H9 (cell line): ENCODE measurements at regions not wholly inside any gene's neighbourhood (a gene's known extent, or its start where the extent isn't known, plus 50 kb on each side); places are given as distances from the start of the nearest gene placed in this dataset.

Experiments
- DNase-seq: peaks from one replicate; pipeline ENCODE4 v3.0.0-alpha.2; 2017
- H2AFZ ChIP-seq: one replicate; pipeline ENCODE4 v1.6.1; 2013; ENCODE audit warnings: mild to moderate bottlenecking, low read length, control low read depth, moderate library complexity
- H2AK5ac ChIP-seq: 2 replicates; pipeline ENCODE4 v1.6.1; 2013; ENCODE audit warnings: low read length, control low read depth, mixed read lengths; ENCODE audit not compliant: insufficient read length
- H2BK120ac ChIP-seq: one replicate; pipeline ENCODE4 v1.6.1; 2013; ENCODE audit warnings: low read depth, mild to moderate bottlenecking, low read length, control low read depth, inconsistent platforms; ENCODE audit not compliant: poor library complexity, severe bottlenecking
- H2BK12ac ChIP-seq: 2 replicates; pipeline ENCODE4 v1.6.1; 2013; ENCODE audit warnings: low read length, control low read depth, mixed read lengths, low read depth; ENCODE audit not compliant: insufficient read length
- H2BK15ac ChIP-seq: 2 replicates; pipeline ENCODE4 v1.6.1; 2013; ENCODE audit warnings: low read depth, low read length, control low read depth
- H2BK20ac ChIP-seq: one replicate; pipeline ENCODE4 v1.6.1; 2013; ENCODE audit warnings: low read depth, mild to moderate bottlenecking, low read length, control low read depth, inconsistent platforms; ENCODE audit not compliant: poor library complexity, severe bottlenecking
- H2BK5ac ChIP-seq: 2 replicates; pipeline ENCODE4 v1.6.1; 2013; ENCODE audit warnings: low read length, control low read depth, mixed read lengths; ENCODE audit not compliant: insufficient read length
- H3K14ac ChIP-seq: 2 replicates; pipeline ENCODE4 v1.6.1; 2013; ENCODE audit warnings: low read length, control low read depth; ENCODE audit not compliant: insufficient read depth
- H3K18ac ChIP-seq: 2 replicates; pipeline ENCODE4 v1.6.1; 2013; ENCODE audit warnings: low read depth, mild to moderate bottlenecking, mixed read lengths, low read length, control low read depth; ENCODE audit not compliant: insufficient read length
- H3K23ac ChIP-seq: 2 replicates; pipeline ENCODE4 v1.6.1; 2013; ENCODE audit warnings: low read length, control low read depth, mixed read lengths, low read depth; ENCODE audit not compliant: insufficient read length
- H3K23me2 ChIP-seq: 2 replicates; pipeline ENCODE4 v1.6.1; 2013; ENCODE audit warnings: low read depth, mild to moderate bottlenecking, mixed read lengths, low read length, control low read depth; ENCODE audit not compliant: insufficient read length, poor library complexity, severe bottlenecking
- H3K27ac ChIP-seq: 2 replicates; pipeline ENCODE4 v1.5.1; 2013; ENCODE audit warnings: low read length, control low read depth, mixed read lengths, low read depth; ENCODE audit not compliant: insufficient read length
- H3K27me3 ChIP-seq: 2 replicates; pipeline ENCODE4 v1.6.1; 2013; ENCODE audit warnings: low read length, control low read depth, inconsistent platforms; ENCODE audit not compliant: insufficient read depth
- H3K4ac ChIP-seq: 2 replicates; pipeline ENCODE4 v1.6.1; 2013; ENCODE audit warnings: low read depth, mild to moderate bottlenecking, control low read depth, inconsistent platforms, low read length, moderate library complexity
- H3K4me1 ChIP-seq: 2 replicates; pipeline ENCODE4 v1.6.1; 2013; ENCODE audit warnings: low read length, control low read depth, inconsistent platforms; ENCODE audit not compliant: insufficient read depth
- H3K4me2 ChIP-seq: 2 replicates; pipeline ENCODE4 v1.6.1; 2013; ENCODE audit warnings: low read length, control low read depth, mixed read lengths; ENCODE audit not compliant: insufficient read length, insufficient read depth
- H3K56ac ChIP-seq: 2 replicates; pipeline ENCODE4 v1.6.1; 2013; ENCODE audit warnings: low read depth, mild to moderate bottlenecking, mixed read lengths, low read length, control low read depth; ENCODE audit not compliant: insufficient read length
- H3K79me1 ChIP-seq: 2 replicates; pipeline ENCODE4 v1.6.1; 2013; ENCODE audit warnings: low read depth, mild to moderate bottlenecking, moderate library complexity, low read length, control low read depth, inconsistent platforms; ENCODE audit not compliant: insufficient read depth, poor library complexity, severe bottlenecking
- H3K79me2 ChIP-seq: 2 replicates; pipeline ENCODE4 v1.6.1; 2013; ENCODE audit warnings: low read length, control low read depth, inconsistent platforms; ENCODE audit not compliant: insufficient read depth
- H3K9ac ChIP-seq: 2 replicates; pipeline ENCODE4 v1.6.1; 2013; ENCODE audit warnings: low read length, control low read depth, mixed read lengths; ENCODE audit not compliant: insufficient read length; ENCODE audit errors: extremely low read depth
- H3K9me3 ChIP-seq: one replicate; pipeline ENCODE4 v1.6.1; 2013; ENCODE audit warnings: low read depth, low read length, inconsistent platforms; ENCODE audit not compliant: control insufficient read depth
- H3T11ph ChIP-seq: one replicate; pipeline ENCODE4 v1.6.1; 2013; ENCODE audit warnings: mild to moderate bottlenecking, low read length, control low read depth, inconsistent platforms
- H4K20me1 ChIP-seq: one replicate; pipeline ENCODE4 v1.6.1; 2013; ENCODE audit not compliant: control insufficient read depth, insufficient read length, insufficient read depth
- H4K5ac ChIP-seq: 2 replicates; pipeline ENCODE4 v1.6.1; 2013; ENCODE audit warnings: low read depth, mild to moderate bottlenecking, mixed read lengths, low read length, control low read depth; ENCODE audit not compliant: insufficient read length
- H4K8ac ChIP-seq: replicated peaks from 2 replicates; pipeline ENCODE4 v1.6.1; 2013; ENCODE audit warnings: low read length, control low read depth, mixed read lengths, low read depth; ENCODE audit not compliant: insufficient read length
- H4K91ac ChIP-seq: 2 replicates; pipeline ENCODE4 v1.6.1; 2013; ENCODE audit warnings: low read depth, mild to moderate bottlenecking, moderate library complexity, mixed read lengths, low read length, control low read depth; ENCODE audit not compliant: insufficient read length
- H3K27ac Mint-ChIP-seq, 3 experiments: 2 replicates in 2 of 3; 3 replicates in 1 of 3; pipeline ENCODE4 v1.8.0; 2020 to 2021; ENCODE audit warnings: mixed read lengths in 3 of 3, mild to moderate bottlenecking in 1 of 3, moderate library complexity in 1 of 3
- H3K27me3 Mint-ChIP-seq: 2 replicates; pipeline ENCODE4 v1.8.0; 2021; ENCODE audit warnings: low read depth, mild to moderate bottlenecking, moderate library complexity, mixed read lengths
- H3K36me3 Mint-ChIP-seq, 3 experiments: 2 replicates in 2 of 3; 3 replicates in 1 of 3; pipeline ENCODE4 v1.8.0; 2020 to 2021; ENCODE audit warnings: low read depth in 3 of 3, mixed read lengths in 3 of 3; ENCODE audit not compliant: insufficient read depth in 1 of 3
- H3K4me1 Mint-ChIP-seq, 2 experiments: 2 replicates each; pipeline ENCODE4 v1.8.0; 2020; ENCODE audit warnings: mixed read lengths in 2 of 2
- H3K4me3 Mint-ChIP-seq, 2 experiments: 2 replicates in 1 of 2; 3 replicates in 1 of 2; pipeline ENCODE4 v1.8.0; 2020 to 2021; ENCODE audit warnings: mild to moderate bottlenecking in 2 of 2, mixed read lengths in 2 of 2, moderate library complexity in 1 of 2
- H3K9me3 Mint-ChIP-seq, 2 experiments: 2 replicates in 1 of 2; 3 replicates in 1 of 2; pipeline ENCODE4 v1.8.0; 2020; ENCODE audit warnings: mild to moderate bottlenecking in 2 of 2, mixed read lengths in 2 of 2, moderate library complexity in 1 of 2
- CTCF ChIP-seq: fragments of 200-600 bp; sonication (generic); conservative IDR thresholded peaks from 3 replicates; pipeline ENCODE4 v1.8.0; 2021; ENCODE audit warnings: antibody characterized with exemption, mild to moderate bottlenecking
- WGBS: extraction: QIAGEN DNeasy Blood & Tissue Kit; methylation state at CpG from one replicate; pipeline ENCODE4 v1.1.7; 2013; ENCODE audit warnings: missing lambda C conversion rate, low lambda C conversion rate, mixed read lengths; ENCODE audit not compliant: insufficient read length; ENCODE audit errors: extremely low coverage; 5-methylcytosine and 5-hydroxymethylcytosine counted together

- no CpG with 5 or more reads among the region's 69 CpGs for WGBS
- Histone ChIP-seq H3K27ac (no peak within 1 kb of the TSS), H2AK5ac (no peak within 1 kb of the TSS), H2BK120ac (no peak within 1 kb of the TSS), H3K56ac (no peak within 1 kb of the TSS), H3T11ph (no peak within 1 kb of the TSS), H3K4ac (no peak within 1 kb of the TSS), H2BK15ac (no peak within 1 kb of the TSS), H3K27me3 (no peaks in the 10 kb centered on the region), H3K23ac (no peak within 1 kb of the TSS), H4K5ac (no peak within 1 kb of the TSS), H3K79me2 (no peaks in the 10 kb centered on the region), H3K79me1 (no peaks in the 10 kb centered on the region), H3K4me2 (peak within 1 kb of the TSS; percentile 67), H2BK5ac (no peak within 1 kb of the TSS), H2BK20ac (no peak within 1 kb of the TSS), H4K20me1 (no peaks in the 10 kb centered on the region), H3K14ac (peak within 1 kb of the TSS; percentile 65), H4K8ac (no peak within 1 kb of the TSS), H3K4me1 (no peaks in the 10 kb centered on the region), H3K23me2 (peaks cover 4% of the 10 kb centered on the region), H3K9ac (no peak within 1 kb of the TSS), H3K9me3 (peaks cover 15% of the 10 kb centered on the region), H2BK12ac (no peak within 1 kb of the TSS), H2AFZ (no peak within 1 kb of the TSS), H3K18ac (peak within 1 kb of the TSS; percentile 30), H4K91ac (no peak within 1 kb of the TSS)
- Mint-ChIP-seq H3K4me3 (peak within 1 kb of the TSS; percentile 80 to 89), H3K27ac (peak within 1 kb of the TSS; percentile 59 to 92 (median 66); a peak in 3 of 7 replicates), H3K27me3 (peaks cover 3% of the 10 kb centered on the region; the same call in 1 of the 2 replicates), H3K4me1 (peaks cover 7 to 8% of the 10 kb centered on the region in 2 experiments), H3K36me3 (no peaks in the 10 kb centered on the region; a peak in 2 of 7 replicates), H3K9me3 (peaks cover 48 to 49% of the 10 kb centered on the region in 2 experiments)
- peak; percentile 66 for TF ChIP-seq CTCF
- DNase-seq, result peak; percentile 90
Measured at GRCh38 chrX:65034668-65035445, 58.6 kb upstream of the ZC4H2 start, which contains the start of gene ZC3H12B. TSS of gene ZC3H12B (plus strand) at chrX:65034826.
